ENCODE measurements at regions not wholly inside any gene's neighbourhood (a gene's known extent, or its start where the extent isn't known, plus 50 kb on each side); places are given as distances from the start of the nearest gene placed in this dataset.

DNA sequence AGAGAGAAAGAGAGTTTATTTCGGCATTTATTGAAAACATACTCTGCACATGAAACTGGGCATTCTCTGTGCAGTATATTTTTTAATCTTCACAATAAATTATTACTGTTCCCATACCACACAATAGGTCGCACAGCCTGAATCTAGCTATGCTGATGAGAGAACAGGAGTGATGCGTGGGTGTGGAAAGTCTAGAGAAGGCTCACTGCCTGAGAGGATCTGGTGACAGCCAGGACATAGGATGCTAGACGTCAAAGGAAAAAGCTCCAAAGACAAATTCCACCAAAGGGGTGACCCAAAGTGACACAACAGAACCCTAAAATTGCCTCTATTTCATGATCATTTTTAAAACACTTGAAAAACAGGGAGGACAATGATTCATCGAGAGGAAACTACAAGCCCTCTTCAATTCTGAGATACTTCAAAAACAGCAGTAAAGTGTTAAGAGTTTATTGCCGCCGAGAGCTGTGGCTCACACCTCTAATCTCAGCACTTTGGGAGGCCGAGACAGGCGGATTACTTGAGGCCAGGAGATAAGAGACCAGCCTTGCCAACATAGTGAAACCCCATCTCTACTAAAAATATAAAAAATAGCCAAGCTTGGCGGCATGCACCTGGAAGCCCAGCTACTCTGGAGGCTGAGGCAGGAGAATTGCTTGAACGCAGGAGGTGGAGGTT, 189.6 kb upstream of the NBEA start:
- Mint-ChIP-seq H3K4me1 (ENCODE audit: low read depth) (peaks cover 5% of the 10 kb centered on the region), H3K9me3 (ENCODE audit: low read depth) (no peaks in the 10 kb centered on the region), H3K36me3 (ENCODE audit: low read depth) (no peaks in the 10 kb centered on the region), H3K27me3 (ENCODE audit: low read depth) (peaks cover 5% of the 10 kb centered on the region), H3K27ac (ENCODE audit: unreplicated experiment) (no peak overlapping the region), H3K4me3 (ENCODE audit: unreplicated experiment) (no peak overlapping the region)
- no peak for DNase-seq (ENCODE audit: low spot score)
- TF ChIP-seq, protein P1, sequence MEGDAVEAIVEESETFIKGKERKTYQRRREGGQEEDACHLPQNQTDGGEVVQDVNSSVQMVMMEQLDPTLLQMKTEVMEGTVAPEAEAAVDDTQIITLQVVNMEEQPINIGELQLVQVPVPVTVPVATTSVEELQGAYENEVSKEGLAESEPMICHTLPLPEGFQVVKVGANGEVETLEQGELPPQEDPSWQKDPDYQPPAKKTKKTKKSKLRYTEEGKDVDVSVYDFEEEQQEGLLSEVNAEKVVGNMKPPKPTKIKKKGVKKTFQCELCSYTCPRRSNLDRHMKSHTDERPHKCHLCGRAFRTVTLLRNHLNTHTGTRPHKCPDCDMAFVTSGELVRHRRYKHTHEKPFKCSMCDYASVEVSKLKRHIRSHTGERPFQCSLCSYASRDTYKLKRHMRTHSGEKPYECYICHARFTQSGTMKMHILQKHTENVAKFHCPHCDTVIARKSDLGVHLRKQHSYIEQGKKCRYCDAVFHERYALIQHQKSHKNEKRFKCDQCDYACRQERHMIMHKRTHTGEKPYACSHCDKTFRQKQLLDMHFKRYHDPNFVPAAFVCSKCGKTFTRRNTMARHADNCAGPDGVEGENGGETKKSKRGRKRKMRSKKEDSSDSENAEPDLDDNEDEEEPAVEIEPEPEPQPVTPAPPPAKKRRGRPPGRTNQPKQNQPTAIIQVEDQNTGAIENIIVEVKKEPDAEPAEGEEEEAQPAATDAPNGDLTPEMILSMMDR (IDR thresholded peaks at IDR 0.05), result no peak

DNA sequence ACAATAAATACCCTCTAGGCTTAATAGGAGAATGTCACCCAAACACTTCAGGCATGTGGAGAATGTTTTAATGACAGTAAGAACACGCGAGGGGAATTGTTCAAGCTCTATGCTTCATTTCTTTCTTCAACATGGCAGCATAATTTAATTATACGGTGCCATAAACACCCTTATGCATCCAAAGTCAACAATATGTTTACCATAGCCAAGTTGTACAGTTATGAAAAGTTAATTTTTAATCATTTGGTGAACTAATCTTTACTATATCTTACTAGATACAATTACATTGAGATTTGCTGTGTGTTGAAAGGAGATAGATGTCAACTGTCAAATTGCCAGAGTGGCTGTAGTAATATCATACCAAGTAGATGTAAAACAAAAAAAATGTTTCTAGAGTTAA, 185.9 kb upstream of the NBEA start:
- Mint-ChIP-seq H3K4me1 (ENCODE audit: low read depth) (no peaks in the 10 kb centered on the region), H3K4me3 (ENCODE audit: unreplicated experiment) (no peak overlapping the region), H3K27ac (ENCODE audit: unreplicated experiment) (no peak overlapping the region), H3K36me3 (ENCODE audit: low read depth) (no peaks in the 10 kb centered on the region), H3K27me3 (ENCODE audit: low read depth) (no peaks in the 10 kb centered on the region), H3K9me3 (ENCODE audit: low read depth) (no peaks in the 10 kb centered on the region)
- TF ChIP-seq, protein P1 (IDR thresholded peaks at IDR 0.05), result no peak
- no peak for DNase-seq (ENCODE audit: low spot score)

DNA sequence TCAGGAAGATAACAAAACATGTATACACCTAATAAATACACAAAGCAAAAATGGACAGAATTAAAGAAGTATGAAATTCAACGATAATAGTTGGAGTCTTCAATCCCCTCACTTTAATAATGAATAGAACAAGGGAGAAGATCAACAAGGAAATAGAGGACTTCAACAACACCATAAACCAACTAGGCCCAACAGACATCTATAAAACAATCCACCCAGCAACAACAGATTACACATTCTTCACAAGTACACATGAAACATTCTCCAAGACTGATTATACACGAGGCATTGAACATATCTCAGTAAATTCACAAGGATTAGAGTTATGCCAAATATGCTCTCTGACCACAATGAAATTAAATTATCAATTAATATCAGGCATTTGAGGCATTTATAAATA, 185.5 kb upstream of the NBEA start:
- no peak for DNase-seq (ENCODE audit: low spot score)
- TF ChIP-seq, protein P1 (IDR thresholded peaks at IDR 0.05), result no peak
- no peaks in the 10 kb centered on the region for H3K4me1 Mint-ChIP-seq (ENCODE audit: low read depth)
- H3K4me3 Mint-ChIP-seq (ENCODE audit: unreplicated experiment), result no peak overlapping the region
- H3K9me3 Mint-ChIP-seq (ENCODE audit: low read depth), result no peaks in the 10 kb centered on the region
- H3K27me3 Mint-ChIP-seq (ENCODE audit: low read depth), result no peaks in the 10 kb centered on the region
- H3K36me3 Mint-ChIP-seq (ENCODE audit: low read depth), result no peaks in the 10 kb centered on the region
- no peak overlapping the region for H3K27ac Mint-ChIP-seq (ENCODE audit: unreplicated experiment)

DNA sequence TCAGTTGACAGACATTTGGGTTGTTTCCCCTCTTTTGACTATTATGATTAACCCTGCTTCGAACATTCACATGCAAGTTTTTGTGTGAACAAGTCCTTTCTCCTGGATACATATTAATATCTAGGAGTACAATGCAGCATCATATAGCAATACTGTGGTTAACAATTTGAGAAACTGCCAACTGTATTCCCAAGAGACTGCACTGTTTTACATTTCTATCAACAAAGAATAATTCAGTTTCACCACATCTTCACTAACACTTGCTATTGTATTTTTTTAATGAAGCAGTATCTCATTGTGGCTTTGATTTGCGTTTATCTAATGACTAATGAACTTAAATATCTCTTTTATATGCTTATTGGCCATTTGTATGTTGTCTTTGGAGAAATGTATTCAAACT, 184.6 kb upstream of the NBEA start:
- TF ChIP-seq, protein P1 (IDR thresholded peaks at IDR 0.05), result no peak
- DNase-seq (ENCODE audit: low spot score), result no peak
- Mint-ChIP-seq H3K27me3 (ENCODE audit: low read depth) (no peaks in the 10 kb centered on the region), H3K36me3 (ENCODE audit: low read depth) (no peaks in the 10 kb centered on the region), H3K9me3 (ENCODE audit: low read depth) (no peaks in the 10 kb centered on the region), H3K4me3 (ENCODE audit: unreplicated experiment) (no peak overlapping the region), H3K27ac (ENCODE audit: unreplicated experiment) (no peak overlapping the region), H3K4me1 (ENCODE audit: low read depth) (no peaks in the 10 kb centered on the region)

DNA sequence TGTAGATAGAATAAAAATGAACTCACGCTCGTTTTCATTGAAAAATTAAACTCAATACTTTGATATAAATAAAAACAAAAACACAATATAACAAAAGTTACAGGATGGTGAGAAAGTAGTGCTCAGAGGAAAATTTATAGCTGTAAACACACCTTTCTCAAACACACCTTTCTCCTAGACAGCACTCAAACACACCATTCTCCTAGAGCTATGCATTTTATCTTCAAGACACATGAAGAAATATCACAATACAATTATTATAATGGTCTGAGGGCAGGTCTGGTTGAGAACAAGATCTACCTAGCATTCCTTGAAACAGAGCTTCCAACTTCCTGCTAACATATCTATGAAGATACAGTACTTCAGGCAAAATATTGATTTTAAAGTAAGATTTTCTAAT, 183.4 kb upstream of the NBEA start:
- Mint-ChIP-seq H3K4me3 (ENCODE audit: unreplicated experiment) (no peak overlapping the region), H3K36me3 (ENCODE audit: low read depth) (no peaks in the 10 kb centered on the region), H3K9me3 (ENCODE audit: low read depth) (no peaks in the 10 kb centered on the region), H3K27me3 (ENCODE audit: low read depth) (no peaks in the 10 kb centered on the region), H3K27ac (ENCODE audit: unreplicated experiment) (no peak overlapping the region), H3K4me1 (ENCODE audit: low read depth) (no peaks in the 10 kb centered on the region)
- TF ChIP-seq, protein P1 (IDR thresholded peaks at IDR 0.05), result no peak
- no peak for DNase-seq (ENCODE audit: low spot score)
